Esophagus squamous epithelium (tissue), 5 donors: ENCODE measurements at regions not wholly inside any gene's neighbourhood (a gene's known extent, or its start where the extent isn't known, plus 50 kb on each side); places are given as distances from the start of the nearest gene placed in this dataset.
A peak's percentile ranks its signal among the peaks of the same experiment; 100 is the strongest.

Experiments used
- DNase-seq: peaks from one replicate; lab custom pipeline; 2025; lab: John Stamatoyannopoulos, UW
- H3K27ac ChIP-seq, 4 donors: fragments of 200-600 bp; sonication (generic); one replicate each; pipeline ENCODE4 v1.5.1; 2016 to 2019; ENCODE audit warnings: mild to moderate bottlenecking in 1 of 4
- H3K27me3 ChIP-seq, 4 donors: fragments of 200-600 bp; sonication (generic); 1 replicate in 3 of 4; 2 replicates in 1 of 4; pipeline versions ENCODE4 v1.5.1 to v1.6.0; 2017 to 2021; ENCODE audit warnings: antibody characterized with exemption in 1 of 4
- H3K36me3 ChIP-seq, 3 donors: fragments of 200-600 bp; sonication (generic); one replicate each; pipeline ENCODE4 v1.5.1; 2016 to 2019
- H3K4me1 ChIP-seq, 3 donors: fragments of 200-600 bp; sonication (generic); one replicate each; pipeline ENCODE4 v1.5.1; 2017 to 2019
- H3K4me3 ChIP-seq, 4 donors: fragments of 200-600 bp; sonication (generic); 1 replicate in 3 of 4; 2 replicates in 1 of 4; pipeline ENCODE4 v1.5.1; 2016 to 2019; ENCODE audit warnings: mild to moderate bottlenecking in 2 of 4, moderate library complexity in 1 of 4
- H3K9me3 ChIP-seq, 3 donors: fragments of 200-600 bp; sonication (generic); one replicate each; pipeline ENCODE4 v1.5.1; 2016 to 2019
- CTCF ChIP-seq, 6 experiments: fragments of 450-650 bp in 4 of 6; fragments of 200-600 bp in 2 of 6; sonication (generic) in 2 of 6; IDR thresholded peaks; one replicate each; pipeline ENCODE4 v1.5.1; 2016 to 2019; ENCODE audit warnings: antibody characterized with exemption in 6 of 6, mild to moderate bottlenecking in 4 of 6, moderate library complexity in 4 of 6
- POLR2A ChIP-seq, 4 donors: fragments of 450-650 bp; IDR thresholded peaks; one replicate each; pipeline ENCODE4 v1.6.1; 2017; ENCODE audit warnings: antibody characterized with exemption in 4 of 4, mild to moderate bottlenecking in 4 of 4, moderate library complexity in 3 of 4
- WGBS, 2 donors: methylation state at CpG; one replicate each; pipeline ENCODE4 v1.1.5; 2018; 5-methylcytosine and 5-hydroxymethylcytosine counted together
- intact Hi-C: fragments of 100-400 bp; cut with DNase I; formaldehyde crosslinking; loops from one replicate; pipeline ENCODE4 v1.15.0; 2022
- donor health status: DM: yes; HTN: yes; CAD: no.

GRCh38 chr5:61617995-61618525 lies 286.0 kb downstream of the ZSWIM6 start:
- Histone ChIP-seq H3K4me3 (no peak overlapping the region), H3K9me3 (no peaks in the 10 kb centered on the region), H3K36me3 (no peaks in the 10 kb centered on the region), H3K27me3 (no peaks in the 10 kb centered on the region), H3K27ac (no peak overlapping the region), H3K4me1 (peaks cover 0 to 24% (median 6%) of the 10 kb centered on the region in 3 donors)
- no peak for DNase-seq
- TF ChIP-seq POLR2A (IDR thresholded peaks at IDR 0.05), result no peak
- no peak for TF ChIP-seq CTCF (IDR thresholded peaks at IDR 0.05)
- 82 to 100% methylated on average over 1 to 2 of the region's 2 CpGs for WGBS, 2 donors
- intact Hi-C loops, result no loop called here

- Histone ChIP-seq H3K4me1 (peaks cover 0 to 24% (median 6%) of the 10 kb centered on the region in 3 donors), H3K27me3 (no peaks in the 10 kb centered on the region), H3K36me3 (no peaks in the 10 kb centered on the region), H3K4me3 (no peak overlapping the region), H3K9me3 (no peaks in the 10 kb centered on the region), H3K27ac (no peak overlapping the region)
- TF ChIP-seq CTCF (IDR thresholded peaks at IDR 0.05), result no peak
- TF ChIP-seq POLR2A (IDR thresholded peaks at IDR 0.05), result no peak
- 96 to 100% methylated on average over 2 to 4 of the region's 4 CpGs for WGBS, 2 donors
- intact Hi-C loops, result no loop called here
- DNase-seq, result no peak
Observed at GRCh38 chr5:61618577-61618976, 286.5 kb downstream of the ZSWIM6 start.

GRCh38 chr5:61619289-61619688 lies 287.2 kb downstream of the ZSWIM6 start:
- WGBS, 2 donors, result 76 to 81% methylated on average over 3 of the region's 3 CpGs
- Histone ChIP-seq H3K27ac (peak overlapping the region; percentile 7 to 62 (median 48)), H3K4me3 (no peak overlapping the region), H3K27me3 (no peaks in the 10 kb centered on the region), H3K4me1 (peaks cover 0 to 24% (median 6%) of the 10 kb centered on the region in 3 donors), H3K36me3 (no peaks in the 10 kb centered on the region), H3K9me3 (no peaks in the 10 kb centered on the region)
- TF ChIP-seq POLR2A (IDR thresholded peaks at IDR 0.05), result no peak
- no peak for TF ChIP-seq CTCF (IDR thresholded peaks at IDR 0.05)
- intact Hi-C loops, result no loop called here
- DNase-seq, result no peak

- DNase-seq, result no peak
- Histone ChIP-seq H3K27ac (peak overlapping the region; percentile 7 to 62 (median 48)), H3K9me3 (no peaks in the 10 kb centered on the region), H3K36me3 (no peaks in the 10 kb centered on the region), H3K4me3 (no peak overlapping the region), H3K4me1 (peaks cover 0 to 27% (median 6%) of the 10 kb centered on the region in 3 donors), H3K27me3 (no peaks in the 10 kb centered on the region)
- WGBS, 2 donors, result 63 to 72% methylated on average over 5 of the region's 8 CpGs
- intact Hi-C loops, result no loop called here
- TF ChIP-seq CTCF (IDR thresholded peaks at IDR 0.05) (no peak), POLR2A (IDR thresholded peaks at IDR 0.05) (no peak)
Observed at GRCh38 chr5:61619777-61620518, 287.9 kb downstream of the ZSWIM6 start.

- no peak for TF ChIP-seq CTCF (IDR thresholded peaks at IDR 0.05)
- no peak for TF ChIP-seq POLR2A (IDR thresholded peaks at IDR 0.05)
Observed at GRCh38 chr5:61620699-61621182, 288.7 kb downstream of the ZSWIM6 start.

More at GRCh38 chr5:61620699-61621182, 288.7 kb downstream of the ZSWIM6 start:
- Histone ChIP-seq H3K36me3 (no peaks in the 10 kb centered on the region), H3K9me3 (no peaks in the 10 kb centered on the region), H3K27me3 (peaks cover 0 to 1% (median 0%) of the 10 kb centered on the region in 4 donors), H3K4me3 (no peak overlapping the region), H3K4me1 (peaks cover 0 to 35% (median 12%) of the 10 kb centered on the region in 3 donors), H3K27ac (peak overlapping the region in 3 of 4 donors; percentile 40 to 50 (median 47))
- 33 to 63% methylated on average over 3 to 4 of the region's 4 CpGs for WGBS, 2 donors
- intact Hi-C loops, result no loop called here
- no peak for DNase-seq
